ENCODE measurements at regions not wholly inside any gene's neighbourhood (a gene's known extent, or its start where the extent isn't known, plus 50 kb on each side); places are given as distances from the start of the nearest gene placed in this dataset.

DNA sequence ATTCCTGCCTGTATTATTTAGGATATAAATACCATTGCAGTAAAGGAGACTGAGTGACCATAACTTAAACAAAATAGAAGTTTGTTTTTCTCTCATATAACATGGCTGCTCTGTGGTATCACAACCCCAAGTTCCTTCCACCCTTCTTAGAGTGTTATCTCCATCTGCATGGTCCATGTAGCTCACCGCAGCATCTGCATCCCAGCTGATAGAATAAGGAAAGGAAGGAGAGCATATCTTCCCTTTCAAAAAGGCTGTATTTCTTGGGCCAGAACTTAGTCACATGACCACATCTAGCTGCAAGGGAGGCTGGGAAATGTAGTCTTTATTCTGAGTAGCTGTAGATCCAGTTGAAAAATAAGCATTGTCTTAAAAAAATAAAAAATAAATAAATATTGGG is 184.8 kb upstream of the NUDT4 start:
- TF ChIP-seq CTCF (IDR thresholded peaks at IDR 0.05; ENCODE audit: poor library complexity, severe bottlenecking): no peak
- TF ChIP-seq POLR2AphosphoS5 (IDR thresholded peaks at IDR 0.05): no peak
- no peak for TF ChIP-seq EZH2 (IDR thresholded peaks at IDR 0.05; ENCODE audit: borderline replicate concordance, insufficient read depth, low read length, poor library complexity, severe bottlenecking)
- TF ChIP-seq EP300 (conservative IDR thresholded peaks at IDR 0.05; ENCODE audit: poor library complexity, severe bottlenecking): no peak
- no peak for TF ChIP-seq MXI1 (conservative IDR thresholded peaks at IDR 0.05; ENCODE audit: poor library complexity, severe bottlenecking)
- no peak for TF ChIP-seq REST (IDR thresholded peaks at IDR 0.05; ENCODE audit: borderline replicate concordance)
- TF ChIP-seq RAD21 (conservative IDR thresholded peaks at IDR 0.05): no peak

Measured in neural cell (in vitro differentiated cells).